ENCODE measurements at regions not wholly inside any gene's neighbourhood (a gene's known extent, or its start where the extent isn't known, plus 50 kb on each side); places are given as distances from the start of the nearest gene placed in this dataset.
A peak's percentile ranks its signal among the peaks of the same experiment; 100 is the strongest.

DNA sequence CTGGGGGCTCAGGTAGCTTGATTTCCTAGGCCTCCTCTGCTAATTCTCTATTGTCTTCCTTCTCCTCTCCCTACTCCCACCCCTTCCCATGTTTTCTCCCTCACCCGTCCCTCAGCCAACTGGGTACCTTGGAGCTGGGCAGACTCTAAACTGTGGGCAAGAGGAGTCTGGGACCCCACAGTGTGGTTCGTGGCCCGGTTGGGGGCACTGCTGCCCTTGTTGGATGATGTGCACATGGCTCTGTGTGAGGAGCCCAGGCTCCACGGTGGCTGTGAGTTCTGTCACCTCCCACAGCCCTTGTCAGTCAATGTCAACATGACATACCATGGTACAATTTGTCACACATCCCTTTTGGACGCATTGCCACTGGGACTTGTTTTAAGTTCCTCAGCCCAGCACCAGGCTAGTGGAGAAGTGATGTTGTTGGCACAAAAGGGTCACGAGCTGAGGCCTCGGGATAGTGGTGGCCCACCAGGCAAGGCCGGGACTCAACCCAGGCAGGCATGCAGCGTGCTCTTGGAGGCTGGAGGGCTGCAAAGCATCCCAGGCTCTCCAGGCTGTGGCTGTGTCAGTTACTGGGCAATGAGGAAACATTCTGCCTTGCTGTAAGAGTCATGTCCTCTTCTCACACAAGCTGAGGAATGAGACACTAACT, 142.3 kb downstream of the TLE3 start:
- Histone ChIP-seq H3K9me3 (ENCODE audit: control insufficient read depth, insufficient read depth, low read depth, low read length) (no peaks in the 10 kb centered on the region), H3K4me1 (ENCODE audit: control insufficient read depth, insufficient read depth, low read length) (no peaks in the 10 kb centered on the region), H3K27ac (ENCODE audit: low read length) (no peak overlapping the region), H3K27me3 (ENCODE audit: control insufficient read depth, insufficient read depth, low read length) (no peaks in the 10 kb centered on the region; the same call in 1 of the 2 replicates), H3K4me3 (ENCODE audit: low read depth in 2 of 2, low read length in 2 of 2) (no peak overlapping the region), H3K36me3 (ENCODE audit: control insufficient read depth, insufficient read depth, low read length) (no peaks in the 10 kb centered on the region)
- POLR2A ChIA-PET, result no interaction called here
- TF ChIP-seq, protein P1, sequence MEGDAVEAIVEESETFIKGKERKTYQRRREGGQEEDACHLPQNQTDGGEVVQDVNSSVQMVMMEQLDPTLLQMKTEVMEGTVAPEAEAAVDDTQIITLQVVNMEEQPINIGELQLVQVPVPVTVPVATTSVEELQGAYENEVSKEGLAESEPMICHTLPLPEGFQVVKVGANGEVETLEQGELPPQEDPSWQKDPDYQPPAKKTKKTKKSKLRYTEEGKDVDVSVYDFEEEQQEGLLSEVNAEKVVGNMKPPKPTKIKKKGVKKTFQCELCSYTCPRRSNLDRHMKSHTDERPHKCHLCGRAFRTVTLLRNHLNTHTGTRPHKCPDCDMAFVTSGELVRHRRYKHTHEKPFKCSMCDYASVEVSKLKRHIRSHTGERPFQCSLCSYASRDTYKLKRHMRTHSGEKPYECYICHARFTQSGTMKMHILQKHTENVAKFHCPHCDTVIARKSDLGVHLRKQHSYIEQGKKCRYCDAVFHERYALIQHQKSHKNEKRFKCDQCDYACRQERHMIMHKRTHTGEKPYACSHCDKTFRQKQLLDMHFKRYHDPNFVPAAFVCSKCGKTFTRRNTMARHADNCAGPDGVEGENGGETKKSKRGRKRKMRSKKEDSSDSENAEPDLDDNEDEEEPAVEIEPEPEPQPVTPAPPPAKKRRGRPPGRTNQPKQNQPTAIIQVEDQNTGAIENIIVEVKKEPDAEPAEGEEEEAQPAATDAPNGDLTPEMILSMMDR (IDR thresholded peaks at IDR 0.05), result no peak
- TF ChIP-seq TCF7L2 (IDR thresholded peaks at IDR 0.05; ENCODE audit: low read depth, low read length), result no peak
- TF ChIP-seq, protein P2, sequence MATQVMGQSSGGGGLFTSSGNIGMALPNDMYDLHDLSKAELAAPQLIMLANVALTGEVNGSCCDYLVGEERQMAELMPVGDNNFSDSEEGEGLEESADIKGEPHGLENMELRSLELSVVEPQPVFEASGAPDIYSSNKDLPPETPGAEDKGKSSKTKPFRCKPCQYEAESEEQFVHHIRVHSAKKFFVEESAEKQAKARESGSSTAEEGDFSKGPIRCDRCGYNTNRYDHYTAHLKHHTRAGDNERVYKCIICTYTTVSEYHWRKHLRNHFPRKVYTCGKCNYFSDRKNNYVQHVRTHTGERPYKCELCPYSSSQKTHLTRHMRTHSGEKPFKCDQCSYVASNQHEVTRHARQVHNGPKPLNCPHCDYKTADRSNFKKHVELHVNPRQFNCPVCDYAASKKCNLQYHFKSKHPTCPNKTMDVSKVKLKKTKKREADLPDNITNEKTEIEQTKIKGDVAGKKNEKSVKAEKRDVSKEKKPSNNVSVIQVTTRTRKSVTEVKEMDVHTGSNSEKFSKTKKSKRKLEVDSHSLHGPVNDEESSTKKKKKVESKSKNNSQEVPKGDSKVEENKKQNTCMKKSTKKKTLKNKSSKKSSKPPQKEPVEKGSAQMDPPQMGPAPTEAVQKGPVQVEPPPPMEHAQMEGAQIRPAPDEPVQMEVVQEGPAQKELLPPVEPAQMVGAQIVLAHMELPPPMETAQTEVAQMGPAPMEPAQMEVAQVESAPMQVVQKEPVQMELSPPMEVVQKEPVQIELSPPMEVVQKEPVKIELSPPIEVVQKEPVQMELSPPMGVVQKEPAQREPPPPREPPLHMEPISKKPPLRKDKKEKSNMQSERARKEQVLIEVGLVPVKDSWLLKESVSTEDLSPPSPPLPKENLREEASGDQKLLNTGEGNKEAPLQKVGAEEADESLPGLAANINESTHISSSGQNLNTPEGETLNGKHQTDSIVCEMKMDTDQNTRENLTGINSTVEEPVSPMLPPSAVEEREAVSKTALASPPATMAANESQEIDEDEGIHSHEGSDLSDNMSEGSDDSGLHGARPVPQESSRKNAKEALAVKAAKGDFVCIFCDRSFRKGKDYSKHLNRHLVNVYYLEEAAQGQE (IDR thresholded peaks at IDR 0.05; ENCODE audit: insufficient read depth in 1 of 2, low read depth in 2 of 2, low read length in 1 of 2), result no peak
- TF ChIP-seq POLR2AphosphoS5 (IDR thresholded peaks at IDR 0.05; ENCODE audit: low read depth, low read length), result no peak
- no peak for TF ChIP-seq SIN3A (IDR thresholded peaks at IDR 0.05; ENCODE audit: borderline replicate concordance, insufficient read depth, low read depth, low read length)
- CTCF ChIA-PET, result no interaction called here
- DNase-seq (ENCODE audit: low read depth, low spot score) (no peak), ATAC-seq (peak; percentile 21; the same call in 1 of the 2 replicates)
- in situ Hi-C loops (cut with HindIII; ENCODE audit: low pct_unique_long_range_greater_than_20kb, low sequenced_read_pairs), result no loop called here
- intact Hi-C loops (cut with micrococcal nuclease; ENCODE audit: unreplicated experiment), result no loop called here
- BruUV-seq (replicated peaks), result no TSS peak

DNA sequence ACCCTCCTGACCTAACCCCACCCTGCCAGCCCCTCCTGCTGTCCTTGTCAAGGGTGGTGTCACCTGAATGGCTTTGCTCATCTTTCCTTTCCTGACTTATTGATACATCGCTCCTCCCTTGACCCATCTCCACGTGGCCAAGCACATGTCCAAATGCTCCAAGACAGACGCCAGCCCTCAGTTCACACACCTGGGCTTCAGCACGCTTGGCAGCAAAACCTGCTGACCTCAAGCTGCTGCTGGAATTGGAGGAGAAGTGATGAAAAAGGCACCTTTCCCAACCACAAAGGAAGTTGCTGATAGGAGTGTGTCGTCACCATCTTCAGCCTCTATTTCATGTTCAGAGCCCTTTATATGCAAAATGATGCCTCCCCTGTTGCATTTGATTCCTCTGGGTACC, 141.3 kb downstream of the TLE3 start:
- ATAC-seq (no peak), DNase-seq (ENCODE audit: low read depth, low spot score) (no peak)
- H3K4me3 ChIP-seq (ENCODE audit: low read depth in 2 of 2, low read length in 2 of 2), result no peak overlapping the region
- ChIA-PET POLR2A (no interaction called here), CTCF (no interaction called here)
- TF ChIP-seq, protein P2 (IDR thresholded peaks at IDR 0.05; ENCODE audit: insufficient read depth in 1 of 2, low read depth in 2 of 2, low read length in 1 of 2), result no peak
- no peak for TF ChIP-seq POLR2AphosphoS5 (IDR thresholded peaks at IDR 0.05; ENCODE audit: low read depth, low read length)
- TF ChIP-seq TCF7L2 (IDR thresholded peaks at IDR 0.05; ENCODE audit: low read depth, low read length), result no peak
- TF ChIP-seq, protein P1 (IDR thresholded peaks at IDR 0.05), result no peak
- TF ChIP-seq SIN3A (IDR thresholded peaks at IDR 0.05; ENCODE audit: borderline replicate concordance, insufficient read depth, low read depth, low read length), result no peak
- no TSS peak for BruUV-seq (replicated peaks)
- H3K27me3 ChIP-seq (ENCODE audit: control insufficient read depth, insufficient read depth, low read length), result no peaks in the 10 kb centered on the region; the same call in 1 of the 2 replicates
- H3K4me1 ChIP-seq (ENCODE audit: control insufficient read depth, insufficient read depth, low read length), result no peaks in the 10 kb centered on the region
- no peak overlapping the region for H3K27ac ChIP-seq (ENCODE audit: low read length)
- H3K9me3 ChIP-seq (ENCODE audit: control insufficient read depth, insufficient read depth, low read depth, low read length), result no peaks in the 10 kb centered on the region
- intact Hi-C loops (cut with micrococcal nuclease; ENCODE audit: unreplicated experiment) (no loop called here), in situ Hi-C loops (cut with HindIII; ENCODE audit: low pct_unique_long_range_greater_than_20kb, low sequenced_read_pairs) (no loop called here)
- no peaks in the 10 kb centered on the region for H3K36me3 ChIP-seq (ENCODE audit: control insufficient read depth, insufficient read depth, low read length)
